GM18507 (cell line): ENCODE measurements at regions not wholly inside any gene's neighbourhood (a gene's known extent, or its start where the extent isn't known, plus 50 kb on each side); places are given as distances from the start of the nearest gene placed in this dataset.

Experiments
- DNase-seq: peaks from one replicate; pipeline ENCODE4 v3.0.0; 2011; ENCODE audit warnings: low read depth; ENCODE audit not compliant: insufficient read length; ENCODE audit errors: extremely low spot score
- FAIRE-seq: peaks from 2 replicates; lab custom pipeline; 2011; peaks lifted over from hg19 to GRCh38; lab: Jason Lieb, UNC

- FAIRE-seq (no peak), DNase-seq (no peak)
These were observed 724.0 kb upstream of the TMEM132C start for GRCh38 chr12:127542931-127543330.

GRCh38 chr12:127546721-127547505 is 720.1 kb upstream of the TMEM132C start:
- FAIRE-seq (no peak), DNase-seq (no peak)

- FAIRE-seq (no peak), DNase-seq (no peak)
These were observed 718.8 kb upstream of the TMEM132C start for GRCh38 chr12:127548123-127548553.

- FAIRE-seq, result no peak
These were observed 716.7 kb upstream of the TMEM132C start for GRCh38 chr12:127550271-127550670.

DNA sequence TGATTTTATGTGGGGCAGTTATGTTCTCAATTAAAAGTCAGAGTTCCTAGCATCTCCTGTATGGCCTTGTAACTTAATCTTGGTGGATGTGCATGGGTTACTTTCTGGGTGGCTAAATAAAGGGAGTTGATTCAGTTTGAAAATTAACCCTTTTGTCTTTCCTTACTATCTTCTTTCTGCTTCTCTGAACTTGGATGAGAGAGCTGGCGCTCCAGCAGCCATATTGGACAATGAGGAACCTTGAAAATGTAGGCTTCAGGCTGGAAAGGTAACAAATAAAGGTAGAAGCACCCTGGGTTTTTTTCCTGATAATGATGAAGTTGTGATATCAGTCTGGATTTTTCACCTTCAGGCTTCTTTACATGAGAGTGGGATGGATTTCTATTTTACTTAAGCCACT is 714.1 kb upstream of the TMEM132C start:
- DNase-seq, result no peak

More at GRCh38 chr12:127550271-127550670, 716.7 kb upstream of the TMEM132C start:
- DNase-seq, result no peak

GRCh38 chr12:127555071-127555470 is 711.9 kb upstream of the TMEM132C start:
- no peak for FAIRE-seq

More for the DNA sequence above, 714.1 kb upstream of the TMEM132C start:
- no peak for FAIRE-seq

GRCh38 chr12:127556231-127556886 is 710.6 kb upstream of the TMEM132C start:
- no peak for FAIRE-seq
- no peak for DNase-seq

More at GRCh38 chr12:127555071-127555470, 711.9 kb upstream of the TMEM132C start:
- DNase-seq, result no peak

GRCh38 chr12:127558361-127558760 is 708.6 kb upstream of the TMEM132C start:
- DNase-seq (no peak), FAIRE-seq (no peak)

DNA sequence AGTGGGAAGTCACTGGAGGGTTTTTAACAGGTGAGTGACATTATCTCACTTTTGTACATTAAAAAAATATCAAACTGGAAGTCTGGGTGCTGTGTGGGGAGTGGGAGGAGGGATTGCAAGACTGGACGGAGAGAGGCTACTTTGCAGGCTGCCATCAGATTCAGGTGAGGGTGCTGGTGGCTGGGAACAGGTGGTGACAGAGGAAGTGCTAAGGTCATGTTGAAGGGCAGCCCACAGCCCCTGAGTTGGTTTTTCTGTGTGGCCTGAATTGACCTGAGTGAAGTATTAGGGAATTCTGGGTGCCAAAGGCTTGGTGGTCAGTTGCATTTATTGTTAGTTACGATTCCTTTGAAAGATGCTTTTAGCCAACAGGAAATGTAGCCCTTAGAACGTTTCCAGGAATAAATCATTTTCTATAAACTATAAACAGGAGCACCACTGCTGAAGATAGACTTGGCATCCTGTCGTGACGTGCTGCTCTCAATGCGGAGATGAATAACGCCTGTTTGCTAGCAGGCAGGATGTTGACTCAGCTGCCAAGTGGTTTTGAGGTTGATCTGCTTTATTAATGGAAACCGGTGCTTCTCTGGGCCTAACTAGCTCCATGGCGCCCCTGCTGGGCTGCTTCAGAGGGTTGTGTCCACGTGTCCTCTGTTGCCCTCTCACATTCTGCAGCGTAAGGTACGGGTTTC is 707.5 kb upstream of the TMEM132C start:
- FAIRE-seq (no peak), DNase-seq (no peak)

GRCh38 chr12:127560041-127560478 is 706.9 kb upstream of the TMEM132C start:
- DNase-seq (no peak), FAIRE-seq (no peak)

DNA sequence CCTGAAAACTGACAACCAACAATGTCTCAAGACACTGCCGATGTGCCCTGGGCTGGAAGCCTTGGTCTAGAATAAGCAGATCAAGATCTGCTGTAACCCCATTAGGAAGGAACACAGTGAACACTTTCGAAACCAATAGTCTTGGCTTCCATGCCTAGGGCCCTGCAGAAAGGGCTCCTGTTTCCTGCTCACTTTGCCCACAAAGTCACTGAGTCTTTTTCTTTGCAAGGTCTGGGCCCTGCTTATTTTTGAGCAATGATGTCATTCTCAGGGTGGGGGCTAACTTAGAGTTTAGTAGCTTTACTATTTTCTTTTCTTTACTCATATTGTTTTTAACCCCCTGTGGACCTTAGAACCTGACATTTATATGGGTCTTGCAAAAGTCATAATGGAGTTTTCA is 704.2 kb upstream of the TMEM132C start:
- no peak for FAIRE-seq
- DNase-seq, result no peak

GRCh38 chr12:127565241-127565640 is 701.7 kb upstream of the TMEM132C start:
- DNase-seq (no peak), FAIRE-seq (no peak)

- no peak for DNase-seq
- no peak for FAIRE-seq
These were observed 699.4 kb upstream of the TMEM132C start for GRCh38 chr12:127567531-127567930.

DNA sequence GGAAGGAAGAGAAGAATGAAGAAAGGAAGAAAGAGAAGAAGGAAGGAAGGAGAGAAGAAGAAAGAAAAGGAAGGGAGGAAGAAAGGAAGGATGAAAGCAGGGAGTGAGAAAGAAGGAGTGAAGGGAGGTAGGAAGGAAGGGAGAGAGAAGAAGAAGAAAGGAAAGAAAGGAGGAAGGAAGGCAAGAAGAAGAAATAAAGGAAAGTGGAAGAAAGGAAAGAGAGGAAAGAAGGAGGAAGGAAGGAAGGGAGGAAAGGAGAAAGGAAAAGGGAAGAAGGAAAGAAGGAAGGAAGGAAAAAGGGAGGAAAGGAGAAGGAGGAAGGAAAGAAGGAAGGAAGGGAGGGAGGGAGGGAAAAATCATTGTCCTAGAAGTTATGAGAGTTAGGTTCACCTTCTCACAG is 696.6 kb upstream of the TMEM132C start:
- DNase-seq, result no peak
- FAIRE-seq, result no peak

- FAIRE-seq (no peak), DNase-seq (no peak)
These were observed 696.1 kb upstream of the TMEM132C start for GRCh38 chr12:127570793-127571360.

GRCh38 chr12:127571578-127571977 is 695.4 kb upstream of the TMEM132C start:
- no peak for FAIRE-seq
- DNase-seq, result no peak

- no peak for FAIRE-seq
- no peak for DNase-seq
These were observed 687.5 kb upstream of the TMEM132C start for GRCh38 chr12:127579446-127579845.

GRCh38 chr12:127582074-127582473 is 684.9 kb upstream of the TMEM132C start:
- FAIRE-seq (no peak), DNase-seq (no peak)

DNA sequence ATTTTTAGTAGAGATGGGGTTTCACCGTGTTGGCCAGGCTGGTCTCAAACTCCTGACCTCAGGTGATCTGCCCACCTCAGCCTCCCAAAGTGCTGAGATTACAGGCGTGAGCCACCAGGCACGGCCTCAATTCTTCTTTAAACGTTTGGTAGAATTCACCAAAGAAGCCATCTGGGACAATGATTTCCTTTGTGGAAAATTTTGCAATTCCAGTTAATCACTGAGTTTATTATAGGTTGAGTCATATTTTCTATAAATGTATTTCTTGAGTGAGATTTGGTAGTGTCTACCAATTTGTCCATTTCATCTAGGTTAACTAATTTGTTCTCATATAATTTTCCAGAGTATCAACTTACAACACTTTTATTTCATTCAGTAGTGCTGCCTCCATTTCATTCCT is 683.9 kb upstream of the TMEM132C start:
- DNase-seq (no peak), FAIRE-seq (no peak)

DNA sequence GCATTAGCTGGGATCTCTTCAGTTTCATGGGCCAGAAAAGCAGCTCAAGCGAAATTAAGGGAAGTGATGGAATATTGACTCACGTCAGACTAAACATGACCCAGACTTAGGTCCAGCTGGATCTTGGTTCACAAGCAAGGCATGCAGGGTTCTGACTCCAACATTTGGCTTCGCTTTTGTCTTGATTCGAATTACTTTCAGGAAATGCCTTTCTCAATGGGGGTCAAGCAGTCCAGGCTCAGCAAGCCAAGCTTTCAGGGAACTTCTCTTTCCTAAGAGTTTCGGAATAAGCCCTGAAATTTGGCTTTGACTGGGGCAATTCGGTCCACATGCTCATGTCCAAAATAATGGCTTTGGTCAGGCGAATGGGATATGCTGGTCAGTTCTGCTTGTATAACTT is 678.7 kb upstream of the TMEM132C start:
- DNase-seq (no peak), FAIRE-seq (no peak)
